ENCODE measurements at regions not wholly inside any gene's neighbourhood (a gene's known extent, or its start where the extent isn't known, plus 50 kb on each side); places are given as distances from the start of the nearest gene placed in this dataset.
A peak's percentile ranks its signal among the peaks of the same experiment; 100 is the strongest.

GRCh38 chr20:19928328-19929011 is 88.7 kb upstream of the NAA20 start:
- DNase-seq (ENCODE audit: low read depth) = no peak

DNA sequence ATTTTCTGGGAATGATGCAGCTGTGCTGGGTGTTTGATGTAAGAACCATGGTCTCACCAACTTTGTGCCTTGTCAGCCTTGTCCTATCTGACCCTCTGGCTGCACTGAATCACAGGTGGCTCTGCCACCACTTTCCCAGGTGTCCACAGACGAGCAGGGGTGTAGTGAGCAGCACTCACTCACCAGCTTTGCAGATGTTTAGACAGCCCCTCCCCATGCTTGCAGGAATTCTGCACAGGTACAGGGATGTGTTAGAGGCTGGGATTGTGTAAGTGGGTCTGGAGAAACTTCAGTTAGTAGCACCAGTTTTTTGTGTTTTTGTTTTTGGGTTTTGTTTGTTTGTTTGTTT is 88.2 kb upstream of the NAA20 start:
- no peak for DNase-seq (ENCODE audit: low read depth)

- DNase-seq (ENCODE audit: low read depth) = peak; percentile 26
These were observed 87.5 kb upstream of the NAA20 start for GRCh38 chr20:19929481-19930145.

DNA sequence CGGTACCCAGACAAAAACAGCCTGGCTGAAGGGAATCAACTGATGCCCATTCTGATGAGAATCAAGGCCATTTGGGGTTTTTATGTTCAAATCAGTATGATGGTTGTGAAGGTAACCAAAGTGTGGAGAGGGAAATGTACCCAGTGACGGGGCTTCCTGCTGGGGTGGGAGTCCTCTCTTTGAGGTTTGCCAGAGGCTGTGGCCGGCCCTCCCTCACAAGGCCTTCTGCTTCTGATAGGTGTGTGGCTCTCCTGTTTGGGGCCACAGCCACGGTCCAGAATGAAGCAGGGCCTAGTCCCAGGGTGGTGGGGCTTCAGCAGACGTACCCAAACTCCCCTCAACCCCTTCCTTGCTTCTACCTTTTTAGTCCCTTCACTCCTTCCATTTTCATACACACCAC is 86.7 kb upstream of the NAA20 start:
- no peak for DNase-seq (ENCODE audit: low read depth)

GRCh38 chr20:19932170-19932667 is 84.9 kb upstream of the NAA20 start:
- peak; percentile 51 for DNase-seq (ENCODE audit: low read depth)

GRCh38 chr20:19934792-19935491 is 82.2 kb upstream of the NAA20 start:
- no peak for DNase-seq (ENCODE audit: low read depth)

DNA sequence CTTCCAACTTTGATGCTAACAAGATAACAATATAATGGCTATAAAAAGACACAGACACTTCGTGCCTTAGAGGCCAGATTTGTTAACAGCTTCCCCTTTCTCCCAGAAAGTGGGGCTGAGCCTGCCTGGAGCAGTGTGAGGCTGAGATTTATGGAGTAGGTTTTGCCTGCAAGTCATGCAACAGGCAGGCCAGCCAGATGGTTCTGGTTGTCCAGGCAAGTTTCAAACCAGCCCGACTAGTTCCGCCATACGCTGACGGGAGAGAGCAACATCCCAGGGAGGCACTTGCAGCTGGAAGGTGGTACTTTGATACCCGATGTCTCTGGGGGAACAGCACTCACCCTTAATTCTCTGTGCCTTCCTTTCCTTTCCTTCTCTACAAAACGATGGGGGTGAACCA is 81.3 kb upstream of the NAA20 start:
- no peak for DNase-seq (ENCODE audit: low read depth)

DNA sequence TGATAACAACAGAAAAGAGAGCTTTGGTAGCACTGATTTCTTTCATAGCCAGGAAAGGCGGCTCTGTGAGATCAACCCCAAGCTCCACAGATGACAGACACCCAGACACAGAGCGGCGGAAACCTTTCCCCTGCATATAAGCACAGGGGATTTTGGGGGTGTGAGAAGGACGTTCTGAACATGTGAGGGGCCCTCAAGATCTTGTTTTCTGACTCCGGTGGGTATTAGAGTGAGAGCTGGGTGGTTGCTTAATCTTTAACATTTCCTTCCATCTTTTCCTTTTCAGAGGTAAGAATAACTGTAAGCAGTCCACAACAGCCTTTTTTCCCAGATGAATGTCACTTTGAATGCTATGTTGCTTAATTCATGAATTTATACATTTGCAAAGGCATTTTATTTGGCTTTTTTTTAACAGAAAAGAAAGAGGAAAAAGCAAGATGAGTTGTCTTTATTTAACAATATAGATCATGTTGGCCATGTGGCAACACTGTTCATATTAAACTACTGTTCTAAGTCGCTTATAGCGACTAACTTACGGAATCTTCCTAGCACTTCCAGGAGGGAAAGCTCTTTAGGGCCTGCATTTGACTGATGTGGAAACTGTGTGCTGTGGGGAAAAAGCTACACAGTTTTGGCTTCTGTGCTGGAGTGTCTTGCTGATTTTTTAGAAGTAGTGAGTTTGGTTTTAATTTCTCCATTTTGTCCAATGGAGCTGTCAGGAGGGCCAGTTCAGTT is 80.5 kb upstream of the NAA20 start:
- no peak for DNase-seq (ENCODE audit: low read depth)

DNA sequence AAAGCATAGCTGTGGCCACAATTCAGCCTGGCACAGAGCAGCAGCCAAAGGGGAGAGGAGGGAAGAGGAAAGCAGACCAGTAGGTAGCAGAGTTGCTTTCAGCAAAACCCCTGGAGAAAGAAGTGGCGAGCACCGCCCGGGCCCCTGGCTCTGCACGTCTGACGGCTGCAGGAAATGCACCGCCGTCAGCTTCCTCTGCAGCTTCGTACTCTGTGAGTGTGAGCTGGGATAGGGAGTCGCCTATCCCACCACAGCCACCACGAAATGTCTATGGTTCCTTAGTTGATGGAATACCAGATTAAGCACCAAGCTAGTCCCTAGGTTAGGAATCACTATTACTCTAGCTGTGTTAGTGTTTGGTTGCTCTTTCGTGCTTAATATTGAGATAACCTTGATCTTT is 79.9 kb upstream of the NAA20 start:
- no peak for DNase-seq (ENCODE audit: low read depth)

DNA sequence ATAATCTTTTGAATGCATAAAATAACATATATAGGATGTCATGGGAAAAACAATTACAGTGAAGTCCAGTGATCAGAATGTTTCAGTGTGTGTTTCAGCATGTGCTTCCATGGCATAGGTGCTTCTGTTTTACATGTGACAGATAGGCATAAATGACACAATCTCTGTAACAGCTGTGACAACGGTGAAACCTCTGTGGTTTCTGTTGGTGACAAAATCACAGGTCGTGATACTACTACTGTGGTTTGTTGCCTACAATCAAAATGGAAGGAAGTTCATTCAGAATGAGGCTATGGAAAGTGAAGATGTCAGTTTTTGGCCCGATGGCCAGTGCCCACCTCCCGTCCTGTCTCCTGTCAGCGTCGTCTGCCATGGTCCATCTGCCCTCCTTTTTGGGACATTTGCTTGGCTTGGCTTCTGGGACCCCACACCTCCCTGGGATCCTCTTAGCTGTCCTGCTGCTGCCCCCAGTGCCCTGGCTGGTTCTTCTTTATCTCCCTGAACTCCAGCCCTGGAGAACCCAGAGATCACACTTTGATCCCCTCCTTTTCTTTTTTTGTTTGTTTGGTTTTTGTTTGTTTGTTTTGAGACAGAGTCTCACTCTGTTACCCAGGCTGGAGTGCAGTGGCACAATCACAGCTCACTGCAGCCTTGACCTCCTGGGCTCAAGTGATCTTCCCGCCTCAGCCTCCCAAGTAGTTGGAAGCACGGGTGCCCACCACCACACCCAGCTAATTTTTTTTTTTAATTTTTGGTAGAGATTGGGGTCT is 79.3 kb upstream of the NAA20 start:
- no peak for DNase-seq (ENCODE audit: low read depth)

- DNase-seq (ENCODE audit: low read depth) = no peak
These were observed 78.6 kb upstream of the NAA20 start for GRCh38 chr20:19938421-19939090.

DNA sequence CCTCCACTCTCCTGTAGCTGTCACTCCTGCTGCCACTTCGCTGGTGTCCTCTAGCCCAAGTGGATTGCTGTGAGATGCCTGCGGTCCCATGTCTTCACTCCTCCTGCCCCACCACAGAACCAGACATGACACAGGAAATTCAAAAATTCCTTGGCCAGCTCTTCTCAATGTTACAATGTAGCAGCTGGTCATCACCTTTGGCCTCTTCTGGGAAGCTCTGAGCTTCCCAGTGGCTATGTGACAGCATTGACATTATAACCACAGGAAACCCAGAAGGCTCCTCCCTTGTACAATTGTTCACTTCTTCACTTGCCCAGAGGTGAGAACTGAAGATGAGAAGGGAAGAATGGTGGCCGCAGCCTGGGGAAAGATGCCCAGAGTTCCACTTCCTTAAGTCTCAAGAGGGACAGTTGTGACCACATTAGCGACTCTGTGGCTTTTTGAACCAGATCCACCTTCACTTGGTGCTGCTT is 76.1 kb upstream of the NAA20 start:
- DNase-seq (ENCODE audit: low read depth) = no peak

- no peak for DNase-seq (ENCODE audit: low read depth)
These were observed 74.6 kb upstream of the NAA20 start for GRCh38 chr20:19942611-19943010.

GRCh38 chr20:19943061-19943521 is 74.1 kb upstream of the NAA20 start:
- DNase-seq (ENCODE audit: low read depth) = no peak

- DNase-seq (ENCODE audit: low read depth) = no peak
These were observed 72.2 kb upstream of the NAA20 start for GRCh38 chr20:19944772-19945459.

DNA sequence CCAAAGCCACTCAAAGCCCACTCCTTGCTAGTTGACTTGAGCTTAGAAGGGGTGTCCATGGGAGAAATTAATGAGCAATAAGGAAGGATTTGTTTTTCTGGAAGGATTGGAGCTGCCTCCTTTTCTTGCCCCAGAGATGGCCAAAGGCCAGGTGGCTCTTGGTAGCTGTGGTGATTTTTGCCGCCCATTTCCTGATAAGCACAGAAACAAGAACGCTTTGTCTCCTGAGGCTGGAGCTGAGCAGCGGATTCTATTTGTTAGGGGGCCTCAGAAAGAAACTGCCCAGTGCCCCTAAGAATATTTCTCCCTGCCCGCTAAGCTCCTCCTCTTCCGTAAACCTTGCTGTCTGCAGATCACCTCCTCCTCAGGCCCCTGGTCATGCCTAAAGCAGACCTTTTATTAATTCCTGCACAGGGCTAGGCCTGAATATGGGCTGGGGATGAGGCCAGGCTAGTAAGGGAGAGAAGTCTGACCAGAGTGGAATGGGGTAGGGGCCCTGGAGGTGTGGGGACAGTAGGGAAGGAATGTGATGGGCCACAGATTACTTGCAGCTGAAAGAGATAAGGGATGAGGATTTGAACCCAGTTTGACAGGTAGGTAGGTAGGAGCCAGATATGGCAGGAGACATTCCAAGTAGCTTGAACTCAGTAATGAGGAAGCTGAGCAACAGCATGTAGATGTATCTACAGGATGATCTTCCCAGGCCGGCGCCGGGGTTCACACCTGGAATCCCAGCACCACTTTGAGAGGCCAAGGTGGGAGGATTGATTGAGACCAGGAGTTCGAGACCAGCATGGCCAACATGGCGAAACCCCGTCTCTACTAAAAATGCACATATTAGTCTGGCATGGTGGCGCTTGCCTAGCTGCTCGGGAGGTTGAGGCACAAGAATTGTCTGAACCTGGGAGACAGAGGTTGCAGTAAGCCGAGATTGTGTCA is 71.2 kb upstream of the NAA20 start:
- DNase-seq (ENCODE audit: low read depth) = no peak

DNA sequence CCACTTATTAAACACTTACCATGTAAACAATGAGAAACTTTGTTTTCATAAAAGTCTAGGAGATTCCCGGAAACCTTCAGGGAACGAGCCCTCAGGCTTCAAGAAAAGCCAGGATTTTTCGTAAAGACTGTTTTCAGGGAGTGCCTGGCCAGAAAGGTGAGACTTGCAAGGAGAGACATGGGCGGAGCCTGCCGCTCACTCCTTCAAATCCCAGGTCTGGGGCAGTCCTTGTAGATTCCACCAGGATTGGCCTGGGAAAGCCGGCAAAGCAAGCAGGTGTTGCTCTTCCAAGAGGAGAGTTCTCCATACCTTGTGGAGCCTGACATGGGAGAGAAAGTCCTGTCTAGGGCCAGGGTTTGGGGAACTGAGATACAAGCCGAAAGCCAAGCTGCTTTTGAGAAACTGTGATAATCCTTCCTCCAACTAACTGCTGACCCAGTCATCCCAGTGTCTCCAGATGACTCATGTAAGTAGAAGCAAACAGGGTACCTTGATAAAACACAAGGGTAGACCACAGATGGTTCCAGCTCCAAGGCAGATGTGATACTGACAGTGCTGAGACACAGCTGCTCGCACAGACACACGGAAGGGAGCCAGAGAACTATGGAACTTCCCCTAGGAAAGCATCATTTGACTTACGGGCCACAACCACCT is 69.4 kb upstream of the NAA20 start:
- DNase-seq (ENCODE audit: low read depth) = peak; percentile 63

DNA sequence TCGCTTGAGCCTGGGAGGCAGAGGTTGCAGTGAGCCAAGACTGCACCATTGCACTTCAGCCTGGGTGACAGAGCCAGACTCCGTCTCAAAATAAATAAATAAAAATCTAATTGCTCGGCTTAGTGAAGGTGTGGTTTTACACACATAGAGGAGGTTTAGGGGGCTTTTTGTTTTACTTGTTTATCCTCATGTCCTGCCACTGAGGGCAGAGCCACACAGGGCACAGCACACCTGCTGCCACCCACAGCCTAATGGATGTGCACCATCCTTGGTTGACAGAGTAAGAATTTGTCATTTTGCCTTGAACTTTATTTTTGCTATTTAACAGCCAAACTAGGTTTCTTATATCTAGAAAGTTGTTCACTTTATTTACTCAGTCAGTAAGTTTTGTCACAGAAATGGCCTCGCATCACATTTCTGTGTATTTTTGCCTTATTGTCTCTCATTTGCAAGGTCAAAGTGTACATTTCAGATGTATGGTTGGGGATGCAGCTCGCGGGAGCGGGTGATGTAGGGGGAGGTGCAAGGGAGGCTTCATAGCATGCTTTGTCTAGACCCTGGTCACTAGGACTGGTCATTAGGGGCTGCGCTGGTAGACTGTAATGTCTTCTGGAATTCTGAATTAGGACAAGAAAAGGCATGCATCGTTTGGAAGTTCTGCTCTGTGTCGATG is 67.8 kb upstream of the NAA20 start:
- no peak for DNase-seq (ENCODE audit: low read depth)

All from Daoy (cell line).